ENCODE measurements at regions not wholly inside any gene's neighbourhood (a gene's known extent, or its start where the extent isn't known, plus 50 kb on each side); places are given as distances from the start of the nearest gene placed in this dataset.

DNA sequence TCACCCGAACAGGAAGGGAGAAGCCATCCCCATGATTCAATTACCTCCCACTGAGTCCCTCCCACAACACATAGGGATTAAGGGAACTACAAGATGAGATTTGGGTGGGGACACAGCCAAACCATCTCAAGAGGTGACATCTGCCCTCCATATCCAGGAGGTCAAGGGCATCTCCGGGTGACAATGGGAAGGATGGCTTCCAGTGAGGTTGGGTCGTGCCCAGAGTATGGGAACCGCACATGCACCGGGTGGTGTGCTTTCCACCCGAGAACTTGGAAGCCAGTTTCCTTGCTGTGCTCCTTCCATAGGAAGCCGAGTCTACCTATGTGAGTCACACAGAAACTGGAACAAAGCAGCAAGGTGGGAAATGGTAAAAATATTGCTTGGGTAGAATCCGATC is 216.9 kb upstream of the SALL3 start (continued):
- TF ChIP-seq, protein P1, sequence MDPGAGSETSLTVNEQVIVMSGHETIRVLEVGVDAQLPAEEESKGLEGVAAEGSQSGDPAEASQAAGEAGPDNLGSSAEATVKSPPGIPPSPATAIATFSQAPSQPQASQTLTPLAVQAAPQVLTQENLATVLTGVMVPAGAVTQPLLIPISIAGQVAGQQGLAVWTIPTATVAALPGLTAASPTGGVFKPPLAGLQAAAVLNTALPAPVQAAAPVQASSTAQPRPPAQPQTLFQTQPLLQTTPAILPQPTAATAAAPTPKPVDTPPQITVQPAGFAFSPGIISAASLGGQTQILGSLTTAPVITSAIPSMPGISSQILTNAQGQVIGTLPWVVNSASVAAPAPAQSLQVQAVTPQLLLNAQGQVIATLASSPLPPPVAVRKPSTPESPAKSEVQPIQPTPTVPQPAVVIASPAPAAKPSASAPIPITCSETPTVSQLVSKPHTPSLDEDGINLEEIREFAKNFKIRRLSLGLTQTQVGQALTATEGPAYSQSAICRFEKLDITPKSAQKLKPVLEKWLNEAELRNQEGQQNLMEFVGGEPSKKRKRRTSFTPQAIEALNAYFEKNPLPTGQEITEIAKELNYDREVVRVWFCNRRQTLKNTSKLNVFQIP (CRISPR knock-in tag; IDR thresholded peaks at IDR 0.05; ENCODE audit: borderline replicate concordance, low read depth) = no peak
- TF ChIP-seq ESRRG (CRISPR knock-in tag; IDR thresholded peaks at IDR 0.05) (no peak), ISL1 (CRISPR knock-in tag; IDR thresholded peaks at IDR 0.05) (no peak), ARNTL (CRISPR knock-in tag; IDR thresholded peaks at IDR 0.05; ENCODE audit: borderline replicate concordance, low read depth) (no peak), RARB (CRISPR knock-in tag; IDR thresholded peaks at IDR 0.05) (no peak)
- TF ChIP-seq, protein P2, sequence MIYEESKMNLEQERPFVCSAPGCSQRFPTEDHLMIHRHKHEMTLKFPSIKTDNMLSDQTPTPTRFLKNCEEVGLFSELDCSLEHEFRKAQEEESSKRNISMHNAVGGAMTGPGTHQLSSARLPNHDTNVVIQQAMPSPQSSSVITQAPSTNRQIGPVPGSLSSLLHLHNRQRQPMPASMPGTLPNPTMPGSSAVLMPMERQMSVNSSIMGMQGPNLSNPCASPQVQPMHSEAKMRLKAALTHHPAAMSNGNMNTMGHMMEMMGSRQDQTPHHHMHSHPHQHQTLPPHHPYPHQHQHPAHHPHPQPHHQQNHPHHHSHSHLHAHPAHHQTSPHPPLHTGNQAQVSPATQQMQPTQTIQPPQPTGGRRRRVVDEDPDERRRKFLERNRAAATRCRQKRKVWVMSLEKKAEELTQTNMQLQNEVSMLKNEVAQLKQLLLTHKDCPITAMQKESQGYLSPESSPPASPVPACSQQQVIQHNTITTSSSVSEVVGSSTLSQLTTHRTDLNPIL (CRISPR knock-in tag; IDR thresholded peaks at IDR 0.05; ENCODE audit: low read depth) = no peak

DNA sequence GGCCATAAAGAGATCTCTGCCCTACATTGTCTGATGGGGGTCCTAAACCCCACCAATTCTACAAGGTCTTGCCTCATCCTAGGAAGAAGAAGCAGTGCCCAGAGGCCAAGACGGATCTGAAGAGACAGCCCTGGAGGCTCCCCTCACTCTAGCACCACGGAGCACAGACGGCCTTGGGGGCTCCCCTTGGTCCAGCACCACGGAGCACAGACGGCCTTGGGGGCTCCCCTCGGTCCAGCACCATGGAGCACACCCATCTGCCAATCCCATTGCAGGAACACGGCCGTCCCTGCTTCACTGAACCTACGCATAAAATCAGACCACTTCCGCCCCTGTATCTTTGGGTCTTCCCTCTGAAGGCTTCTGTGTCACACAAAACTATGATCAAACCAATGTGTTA is 215.1 kb upstream of the SALL3 start:
- TF ChIP-seq ZNF8 (CRISPR knock-in tag; IDR thresholded peaks at IDR 0.05) = no peak
- TF ChIP-seq ISL1 (CRISPR knock-in tag; IDR thresholded peaks at IDR 0.05) = no peak
- no peak for TF ChIP-seq ESRRG (CRISPR knock-in tag; IDR thresholded peaks at IDR 0.05)
- no peak for TF ChIP-seq ARNTL (CRISPR knock-in tag; IDR thresholded peaks at IDR 0.05; ENCODE audit: borderline replicate concordance, low read depth)
- TF ChIP-seq ZNF565 (CRISPR knock-in tag; conservative IDR thresholded peaks at IDR 0.05; ENCODE audit: low read depth) = no peak
- ATAC-seq = no peak

DNA sequence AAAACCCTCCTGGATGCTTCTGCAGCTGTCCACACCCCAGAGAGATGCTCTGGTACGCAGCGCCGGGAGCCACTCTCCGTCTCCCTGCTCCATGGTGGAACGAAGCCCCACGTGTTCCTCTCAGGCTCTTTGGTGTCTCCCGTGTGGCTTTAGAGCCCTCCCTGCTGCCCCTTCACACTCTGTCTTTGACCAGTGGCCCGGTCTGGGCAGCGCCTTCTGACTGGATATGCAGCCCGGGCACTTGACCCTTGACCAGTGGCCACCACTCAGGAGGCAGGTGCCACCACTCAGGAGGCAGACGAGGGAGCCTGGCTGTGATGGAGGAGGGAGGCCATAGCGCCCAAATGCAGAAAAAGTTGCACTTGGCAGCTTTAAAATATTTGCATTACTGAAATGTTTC is 214.5 kb upstream of the SALL3 start:
- TF ChIP-seq, protein P1 (CRISPR knock-in tag; IDR thresholded peaks at IDR 0.05; ENCODE audit: borderline replicate concordance, low read depth) = no peak
- TF ChIP-seq ARNTL (CRISPR knock-in tag; IDR thresholded peaks at IDR 0.05; ENCODE audit: borderline replicate concordance, low read depth) (no peak), RARB (CRISPR knock-in tag; IDR thresholded peaks at IDR 0.05) (no peak), CSDC2 (CRISPR knock-in tag; IDR thresholded peaks at IDR 0.05) (no peak), ZC3H10 (CRISPR knock-in tag; IDR thresholded peaks at IDR 0.05) (no peak), ISL1 (CRISPR knock-in tag; IDR thresholded peaks at IDR 0.05) (no peak), ZNF70 (CRISPR knock-in tag; IDR thresholded peaks at IDR 0.05) (no peak), ZNF565 (CRISPR knock-in tag; conservative IDR thresholded peaks at IDR 0.05; ENCODE audit: low read depth) (no peak), GLIS3 (CRISPR knock-in tag; IDR thresholded peaks at IDR 0.05) (no peak)
- TF ChIP-seq, protein P3, sequence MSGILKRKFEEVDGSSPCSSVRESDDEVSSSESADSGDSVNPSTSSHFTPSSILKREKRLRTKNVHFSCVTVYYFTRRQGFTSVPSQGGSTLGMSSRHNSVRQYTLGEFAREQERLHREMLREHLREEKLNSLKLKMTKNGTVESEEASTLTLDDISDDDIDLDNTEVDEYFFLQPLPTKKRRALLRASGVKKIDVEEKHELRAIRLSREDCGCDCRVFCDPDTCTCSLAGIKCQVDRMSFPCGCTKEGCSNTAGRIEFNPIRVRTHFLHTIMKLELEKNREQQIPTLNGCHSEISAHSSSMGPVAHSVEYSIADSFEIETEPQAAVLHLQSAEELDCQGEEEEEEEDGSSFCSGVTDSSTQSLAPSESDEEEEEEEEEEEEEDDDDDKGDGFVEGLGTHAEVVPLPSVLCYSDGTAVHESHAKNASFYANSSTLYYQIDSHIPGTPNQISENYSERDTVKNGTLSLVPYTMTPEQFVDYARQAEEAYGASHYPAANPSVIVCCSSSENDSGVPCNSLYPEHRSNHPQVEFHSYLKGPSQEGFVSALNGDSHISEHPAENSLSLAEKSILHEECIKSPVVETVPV (CRISPR knock-in tag; IDR thresholded peaks at IDR 0.05) = no peak
- TF ChIP-seq, protein P4, sequence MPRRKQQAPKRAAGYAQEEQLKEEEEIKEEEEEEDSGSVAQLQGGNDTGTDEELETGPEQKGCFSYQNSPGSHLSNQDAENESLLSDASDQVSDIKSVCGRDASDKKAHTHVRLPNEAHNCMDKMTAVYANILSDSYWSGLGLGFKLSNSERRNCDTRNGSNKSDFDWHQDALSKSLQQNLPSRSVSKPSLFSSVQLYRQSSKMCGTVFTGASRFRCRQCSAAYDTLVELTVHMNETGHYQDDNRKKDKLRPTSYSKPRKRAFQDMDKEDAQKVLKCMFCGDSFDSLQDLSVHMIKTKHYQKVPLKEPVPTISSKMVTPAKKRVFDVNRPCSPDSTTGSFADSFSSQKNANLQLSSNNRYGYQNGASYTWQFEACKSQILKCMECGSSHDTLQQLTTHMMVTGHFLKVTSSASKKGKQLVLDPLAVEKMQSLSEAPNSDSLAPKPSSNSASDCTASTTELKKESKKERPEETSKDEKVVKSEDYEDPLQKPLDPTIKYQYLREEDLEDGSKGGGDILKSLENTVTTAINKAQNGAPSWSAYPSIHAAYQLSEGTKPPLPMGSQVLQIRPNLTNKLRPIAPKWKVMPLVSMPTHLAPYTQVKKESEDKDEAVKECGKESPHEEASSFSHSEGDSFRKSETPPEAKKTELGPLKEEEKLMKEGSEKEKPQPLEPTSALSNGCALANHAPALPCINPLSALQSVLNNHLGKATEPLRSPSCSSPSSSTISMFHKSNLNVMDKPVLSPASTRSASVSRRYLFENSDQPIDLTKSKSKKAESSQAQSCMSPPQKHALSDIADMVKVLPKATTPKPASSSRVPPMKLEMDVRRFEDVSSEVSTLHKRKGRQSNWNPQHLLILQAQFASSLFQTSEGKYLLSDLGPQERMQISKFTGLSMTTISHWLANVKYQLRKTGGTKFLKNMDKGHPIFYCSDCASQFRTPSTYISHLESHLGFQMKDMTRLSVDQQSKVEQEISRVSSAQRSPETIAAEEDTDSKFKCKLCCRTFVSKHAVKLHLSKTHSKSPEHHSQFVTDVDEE (CRISPR knock-in tag; IDR thresholded peaks at IDR 0.05) = no peak
- ATAC-seq = no peak

DNA sequence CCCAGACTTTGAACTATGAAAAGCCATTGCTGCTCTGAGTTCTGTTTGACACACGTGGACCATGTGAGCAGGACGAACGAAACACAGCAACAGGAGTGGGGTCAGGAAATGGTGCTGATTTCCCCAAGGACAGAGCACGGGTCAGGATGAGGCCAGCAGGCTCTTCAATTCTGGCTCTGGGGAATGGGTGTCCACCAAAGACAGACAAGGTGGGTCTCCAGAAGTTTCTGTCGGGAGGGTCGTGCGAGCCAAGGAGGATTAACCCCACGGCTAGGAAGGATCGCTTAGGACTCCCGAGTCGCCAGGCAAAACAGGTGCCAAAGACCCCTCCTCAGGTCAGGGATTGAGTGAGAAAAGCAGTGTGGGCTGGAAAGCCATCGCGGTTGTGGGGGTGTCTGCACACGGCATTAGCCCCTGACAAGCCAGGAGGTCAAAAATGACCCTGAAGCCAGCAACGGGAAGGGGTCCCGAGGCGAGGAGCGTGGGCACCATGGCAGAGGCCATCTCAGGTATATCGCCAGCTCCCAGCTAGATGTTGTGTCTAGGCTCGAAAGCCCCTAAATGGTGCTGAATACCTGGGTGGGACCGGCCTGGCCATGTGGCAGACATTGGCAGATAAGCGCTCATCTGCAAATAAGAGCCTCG is 213.9 kb upstream of the SALL3 start:
- no peak for TF ChIP-seq ZNF565 (CRISPR knock-in tag; conservative IDR thresholded peaks at IDR 0.05; ENCODE audit: low read depth)
- TF ChIP-seq, protein P5, sequence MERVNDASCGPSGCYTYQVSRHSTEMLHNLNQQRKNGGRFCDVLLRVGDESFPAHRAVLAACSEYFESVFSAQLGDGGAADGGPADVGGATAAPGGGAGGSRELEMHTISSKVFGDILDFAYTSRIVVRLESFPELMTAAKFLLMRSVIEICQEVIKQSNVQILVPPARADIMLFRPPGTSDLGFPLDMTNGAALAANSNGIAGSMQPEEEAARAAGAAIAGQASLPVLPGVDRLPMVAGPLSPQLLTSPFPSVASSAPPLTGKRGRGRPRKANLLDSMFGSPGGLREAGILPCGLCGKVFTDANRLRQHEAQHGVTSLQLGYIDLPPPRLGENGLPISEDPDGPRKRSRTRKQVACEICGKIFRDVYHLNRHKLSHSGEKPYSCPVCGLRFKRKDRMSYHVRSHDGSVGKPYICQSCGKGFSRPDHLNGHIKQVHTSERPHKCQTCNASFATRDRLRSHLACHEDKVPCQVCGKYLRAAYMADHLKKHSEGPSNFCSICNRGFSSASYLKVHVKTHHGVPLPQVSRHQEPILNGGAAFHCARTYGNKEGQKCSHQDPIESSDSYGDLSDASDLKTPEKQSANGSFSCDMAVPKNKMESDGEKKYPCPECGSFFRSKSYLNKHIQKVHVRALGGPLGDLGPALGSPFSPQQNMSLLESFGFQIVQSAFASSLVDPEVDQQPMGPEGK (CRISPR knock-in tag; IDR thresholded peaks at IDR 0.05; ENCODE audit: borderline replicate concordance) = no peak
- TF ChIP-seq ZC3H10 (CRISPR knock-in tag; IDR thresholded peaks at IDR 0.05) = no peak
- no peak for TF ChIP-seq CSDC2 (CRISPR knock-in tag; IDR thresholded peaks at IDR 0.05)
- TF ChIP-seq, protein P2 (CRISPR knock-in tag; IDR thresholded peaks at IDR 0.05; ENCODE audit: low read depth) = no peak
- TF ChIP-seq ZNF8 (CRISPR knock-in tag; IDR thresholded peaks at IDR 0.05) = no peak
- no peak for ATAC-seq
